Pancreas (tissue), 10 donors: ENCODE measurements at regions not wholly inside any gene's neighbourhood (a gene's known extent, or its start where the extent isn't known, plus 50 kb on each side); places are given as distances from the start of the nearest gene placed in this dataset.

Experiments used
- ATAC-seq, 4 donors: fragments of 200-7000 bp; cut with Tn5 transposase; one replicate each; pipeline versions ENCODE4 v1.8.0 to v1.9.1; 2020; ENCODE audit warnings: mild to moderate bottlenecking in 4 of 4, moderate library complexity in 4 of 4
- DNase-seq, 6 donors: peaks; one replicate each; pipeline ENCODE4 v3.0.0-alpha.2; 2020
- FAIRE-seq: peaks from 2 replicates; lab custom pipeline; 2012; peaks lifted over from hg19 to GRCh38; lab: Jason Lieb, UNC
- H3K27ac ChIP-seq, 4 donors: fragments of 200-600 bp; sonication (generic); 1 replicate in 3 of 4; 2 replicates in 1 of 4; pipeline versions ENCODE4 v1.5.0 to v1.8.0; 2020
- H3K27me3 ChIP-seq, 4 donors: fragments of 200-600 bp; one replicate each; pipeline ENCODE4 v1.8.0; 2021
- H3K36me3 ChIP-seq, 3 donors: fragments of 200-600 bp; sonication (generic) in 1 of 3; one replicate each; pipeline versions ENCODE4 v1.5.0 to v1.8.0; 2020 to 2021
- H3K4me1 ChIP-seq, 3 donors: fragments of 200-600 bp; one replicate each; pipeline ENCODE4 v1.8.0; 2021
- H3K4me3 ChIP-seq, 4 donors: fragments of 200-600 bp; sonication (generic) in 2 of 4; one replicate each; pipeline versions ENCODE4 v1.5.0 to v1.8.0; 2020 to 2021
- H3K9me3 ChIP-seq, 4 donors: fragments of 200-600 bp; one replicate each; pipeline ENCODE4 v1.8.0; 2021
- CTCF ChIP-seq, 4 donors: fragments of 200-600 bp; sonication (generic) in 3 of 4; IDR thresholded peaks; one replicate each; pipeline versions ENCODE4 v1.5.0 to v1.8.0; 2021; ENCODE audit warnings: antibody characterized with exemption in 4 of 4
- WGBS, 2 donors: extraction: QIAGEN DNeasy Blood & Tissue Kit; methylation state at CpG; one replicate each; pipeline ENCODE4 v1.1.7; 2013; 5-methylcytosine and 5-hydroxymethylcytosine counted together
- intact Hi-C, 3 donors: fragments of 100-400 bp; cut with DNase I; formaldehyde crosslinking; loops; one replicate each; pipeline versions ENCODE4 v1.11.1 to v1.14.2; 2022
- donor health status: healthy with polysubstance abuse.
- donor health status: DM: no; HTN: no; CAD: no; lungs with moderate emphysema.
- donor health status: DM: no; HTN: no; CAD: no.
- donor health status: control.
- donor health status: control.
- donor health status: Bipolar disorder and iron deficiency.
- donor health status: DM: yes; HTN: yes; CAD: no.
- donor health status: DM: no; HTN: no; CAD: no.
- donor health status: DM: no; HTN: no; CAD: no.
- donor health status: DM: yes; HTN: yes; CAD: no.

- intact Hi-C loops = no loop called here
- Histone ChIP-seq H3K27me3 (no peaks in the 10 kb centered on the region), H3K27ac (no peak overlapping the region), H3K4me1 (no peaks in the 10 kb centered on the region), H3K36me3 (no peaks in the 10 kb centered on the region), H3K9me3 (no peaks in the 10 kb centered on the region), H3K4me3 (no peak overlapping the region)
- WGBS, 2 donors = 65 to 80% methylated on average over 4 of the region's 4 CpGs
- FAIRE-seq = no peak
- TF ChIP-seq CTCF (IDR thresholded peaks at IDR 0.05) = no peak
- no peak for ATAC-seq
- no peak for DNase-seq
Measured at GRCh38 chr12:5189173-5189572, 145.5 kb downstream of the KCNA5 start.

- FAIRE-seq (no peak), DNase-seq (no peak), ATAC-seq (no peak)
- no peak overlapping the region for H3K4me3 ChIP-seq
- H3K4me1 ChIP-seq = no peaks in the 10 kb centered on the region
- intact Hi-C loops = no loop called here
- no peaks in the 10 kb centered on the region for H3K36me3 ChIP-seq
- WGBS, 2 donors = 71 to 75% methylated on average over 6 of the region's 6 CpGs
- no peaks in the 10 kb centered on the region for H3K27me3 ChIP-seq
- H3K27ac ChIP-seq = no peak overlapping the region
- no peaks in the 10 kb centered on the region for H3K9me3 ChIP-seq
- no peak for TF ChIP-seq CTCF (IDR thresholded peaks at IDR 0.05)
Measured at GRCh38 chr12:5191803-5192538, 148.3 kb downstream of the KCNA5 start.

- H3K27ac ChIP-seq = no peak overlapping the region
- ATAC-seq (no peak), DNase-seq (no peak), FAIRE-seq (no peak)
- no peaks in the 10 kb centered on the region for H3K36me3 ChIP-seq
- intact Hi-C loops = no loop called here
- no peak overlapping the region for H3K4me3 ChIP-seq
- no peaks in the 10 kb centered on the region for H3K9me3 ChIP-seq
- TF ChIP-seq CTCF (IDR thresholded peaks at IDR 0.05) = no peak
- 74 to 81% methylated on average over 2 of the region's 2 CpGs for WGBS, 2 donors
- H3K4me1 ChIP-seq = no peaks in the 10 kb centered on the region
- no peaks in the 10 kb centered on the region for H3K27me3 ChIP-seq
Measured at GRCh38 chr12:5192726-5193125, 149.0 kb downstream of the KCNA5 start.

- no peak for ATAC-seq
- no peak for TF ChIP-seq CTCF (IDR thresholded peaks at IDR 0.05)
- no peaks in the 10 kb centered on the region for H3K27me3 ChIP-seq
- no peak for DNase-seq
- no peaks in the 10 kb centered on the region for H3K4me1 ChIP-seq
- no peak overlapping the region for H3K4me3 ChIP-seq
- 47 to 50% methylated on average over 2 of the region's 2 CpGs for WGBS, 2 donors
- H3K27ac ChIP-seq = no peak overlapping the region
- intact Hi-C loops = no loop called here
- no peak for FAIRE-seq
- no peaks in the 10 kb centered on the region for H3K36me3 ChIP-seq
- no peaks in the 10 kb centered on the region for H3K9me3 ChIP-seq
Measured at GRCh38 chr12:5194306-5194705, 150.6 kb downstream of the KCNA5 start.

GRCh38 chr12:5195244-5195643 lies 151.6 kb downstream of the KCNA5 start:
- intact Hi-C loops = no loop called here
- no peak for FAIRE-seq
- no peak overlapping the region for H3K27ac ChIP-seq
- WGBS, 2 donors = 74 to 78% methylated on average over 1 of the region's 1 CpG
- DNase-seq = no peak
- ATAC-seq = no peak
- peaks cover 0 to 3% (median 0%) of the 10 kb centered on the region in 4 donors for H3K27me3 ChIP-seq
- no peaks in the 10 kb centered on the region for H3K4me1 ChIP-seq
- TF ChIP-seq CTCF (IDR thresholded peaks at IDR 0.05) = no peak
- H3K9me3 ChIP-seq = no peaks in the 10 kb centered on the region
- H3K36me3 ChIP-seq = no peaks in the 10 kb centered on the region
- H3K4me3 ChIP-seq = no peak overlapping the region
